ENCODE measurements at regions not wholly inside any gene's neighbourhood (a gene's known extent, or its start where the extent isn't known, plus 50 kb on each side); places are given as distances from the start of the nearest gene placed in this dataset.

- H3K36me3 Mint-ChIP-seq (ENCODE audit: insufficient read depth in 1 of 3, low read depth in 3 of 3): no peaks in the 10 kb centered on the region
- H3K9ac ChIP-seq (ENCODE audit: extremely low read depth, insufficient read length, low read length): no peak overlapping the region
- H4K8ac ChIP-seq (replicated peaks; ENCODE audit: insufficient read length, low read depth, low read length): no peak overlapping the region
- no peaks in the 10 kb centered on the region for H3K79me1 ChIP-seq (ENCODE audit: insufficient read depth, low read depth, low read length, poor library complexity, severe bottlenecking)
- no peaks in the 10 kb centered on the region for H3K79me2 ChIP-seq (ENCODE audit: insufficient read depth, low read length)
- H2AK5ac ChIP-seq (ENCODE audit: insufficient read length, low read length): no peak overlapping the region
- H3K4me1 Mint-ChIP-seq: no peaks in the 10 kb centered on the region
- no peaks in the 10 kb centered on the region for H3K23me2 ChIP-seq (ENCODE audit: insufficient read length, low read depth, low read length, poor library complexity, severe bottlenecking)
- no peaks in the 10 kb centered on the region for H4K20me1 ChIP-seq (ENCODE audit: control insufficient read depth, insufficient read depth, insufficient read length)
- no peak overlapping the region for H4K91ac ChIP-seq (ENCODE audit: insufficient read length, low read depth, low read length)
- H3K56ac ChIP-seq (ENCODE audit: insufficient read length, low read depth, low read length): no peak overlapping the region
- no peak overlapping the region for H3K27ac Mint-ChIP-seq
- no peak overlapping the region for H3K4me3 Mint-ChIP-seq
- H3K27me3 ChIP-seq (ENCODE audit: insufficient read depth, low read length): no peaks in the 10 kb centered on the region
- no peaks in the 10 kb centered on the region for H3K9me3 ChIP-seq (ENCODE audit: control insufficient read depth, low read depth, low read length)
- no peaks in the 10 kb centered on the region for H3K4me1 ChIP-seq (ENCODE audit: insufficient read depth, low read length)
- H2AFZ ChIP-seq (ENCODE audit: low read length): no peak overlapping the region
- no peak overlapping the region for H4K5ac ChIP-seq (ENCODE audit: insufficient read length, low read depth, low read length)
- H2BK20ac ChIP-seq (ENCODE audit: low read depth, low read length, poor library complexity, severe bottlenecking): no peak overlapping the region
- no peak overlapping the region for H3T11ph ChIP-seq (ENCODE audit: low read length)
- H2BK5ac ChIP-seq (ENCODE audit: insufficient read length, low read length): no peak overlapping the region
- no CpG with 5 or more reads among the region's 1 CpG for WGBS (ENCODE audit: extremely low coverage, insufficient read length, low lambda C conversion rate)
- H3K4ac ChIP-seq (ENCODE audit: low read depth, low read length): no peak overlapping the region
- no peak overlapping the region for H3K18ac ChIP-seq (ENCODE audit: insufficient read length, low read depth, low read length)
- no peak overlapping the region for H2BK15ac ChIP-seq (ENCODE audit: low read depth, low read length)
- no peak overlapping the region for H2BK120ac ChIP-seq (ENCODE audit: low read depth, low read length, poor library complexity, severe bottlenecking)
- H3K27ac ChIP-seq (ENCODE audit: insufficient read length, low read depth, low read length): no peak overlapping the region
- H2BK12ac ChIP-seq (ENCODE audit: insufficient read length, low read depth, low read length): no peak overlapping the region
- H3K27me3 Mint-ChIP-seq (ENCODE audit: low read depth): no peaks in the 10 kb centered on the region
- H3K9me3 Mint-ChIP-seq: no peaks in the 10 kb centered on the region
- H3K4me2 ChIP-seq (ENCODE audit: insufficient read depth, insufficient read length, low read length): no peak overlapping the region
- no peak for DNase-seq
- H3K23ac ChIP-seq (ENCODE audit: insufficient read length, low read depth, low read length): no peak overlapping the region
- TF ChIP-seq CTCF (conservative IDR thresholded peaks at IDR 0.05): no peak
- H3K14ac ChIP-seq (ENCODE audit: insufficient read depth, low read length): no peak overlapping the region
Measured at GRCh38 chr2:155622443-155622842, 710.1 kb downstream of the NR4A2 start.

All from H9 (cell line).